Endothelial cell of umbilical vein (primary cell): ENCODE measurements at regions not wholly inside any gene's neighbourhood (a gene's known extent, or its start where the extent isn't known, plus 50 kb on each side); places are given as distances from the start of the nearest gene placed in this dataset.

Source experiments
- BruUV-seq: library from RNA; stranded (reverse); fragments of 400-500 nt; replicated peaks from 2 replicates; lab custom pipeline; 2021; lab: Mats Ljungman, UMichigan
- CTCF ChIA-PET: fragments of 300-600, 350-600 bp; sonication (Branson Sonifier 250); formaldehyde crosslinking; loops from one replicate; lab custom pipeline; 2021; ENCODE audit warnings: antibody characterized with exemption, inconsistent platforms; lab: Charles Lee
- POLR2A ChIA-PET: fragments of 300-600, 350-600 bp; sonication (Branson Sonifier 250); formaldehyde crosslinking; loops from one replicate; lab custom pipeline; 2021; ENCODE audit warnings: antibody characterized with exemption, inconsistent platforms; lab: Charles Lee
- DNase-seq: peaks from one replicate; pipeline ENCODE4 v3.0.0-alpha.2; 2011; ENCODE audit warnings: low read depth, low spot score
- FAIRE-seq: peaks from 2 replicates; lab custom pipeline; 2011; peaks lifted over from hg19 to GRCh38; lab: Jason Lieb, UNC
- H2AFZ ChIP-seq: 2 replicates; pipeline ENCODE4 v1.6.0; 2012; ENCODE audit warnings: low read depth, low read length, control low read depth, inconsistent platforms
- H3K27ac ChIP-seq: 2 replicates; pipeline ENCODE4 v1.5.1; 2011; ENCODE audit warnings: low read depth, mild to moderate bottlenecking, control low read depth, low read length, moderate library complexity; ENCODE audit not compliant: insufficient read depth
- H3K27me3 ChIP-seq, 2 experiments: 2 replicates each; pipeline versions ENCODE4 v1.6.0 to v1.6.1; 2011; ENCODE audit warnings: low read length in 2 of 2, mixed read lengths in 1 of 2; ENCODE audit not compliant: control insufficient read depth in 2 of 2, insufficient read depth in 2 of 2
- H3K36me3 ChIP-seq, 2 experiments: 2 replicates in 1 of 2; 3 replicates in 1 of 2; pipeline ENCODE4 v1.5.1; 2011; ENCODE audit warnings: low read length in 2 of 2, mild to moderate bottlenecking in 1 of 2, moderate library complexity in 1 of 2; ENCODE audit not compliant: control insufficient read depth in 2 of 2, insufficient read depth in 2 of 2; ENCODE audit errors: extremely low read depth in 1 of 2
- H3K4me1 ChIP-seq: 3 replicates; pipeline ENCODE4 v1.5.1; 2011; ENCODE audit warnings: mild to moderate bottlenecking, low read length; ENCODE audit not compliant: control insufficient read depth, insufficient read depth; ENCODE audit errors: extremely low read depth
- H3K4me2 ChIP-seq: 2 replicates; pipeline ENCODE4 v1.6.1; 2011; ENCODE audit warnings: low read length, control low read depth, mixed read lengths; ENCODE audit not compliant: insufficient read depth
- H3K4me3 ChIP-seq, 3 experiments: fragments of 200-600 bp in 1 of 3; sonication (generic), shearing (Covaris generic) in 1 of 3; replicated peaks in 1 of 3; 2 replicates each; pipeline ENCODE4 v1.5.1; 2011 to 2016; ENCODE audit warnings: control low read depth in 3 of 3, low read length in 3 of 3, mild to moderate bottlenecking in 2 of 3, inconsistent platforms in 1 of 3, low read depth in 1 of 3, moderate library complexity in 1 of 3; ENCODE audit not compliant: insufficient read depth in 1 of 3
- H3K79me2 ChIP-seq: 2 replicates; pipeline ENCODE4 v1.6.0; 2012; ENCODE audit warnings: low read length, inconsistent platforms; ENCODE audit not compliant: control insufficient read depth, insufficient read depth
- H3K9ac ChIP-seq: replicated peaks from 2 replicates; pipeline ENCODE3; 2011; ENCODE audit warnings: low read length, control low read depth; ENCODE audit not compliant: insufficient read depth; ENCODE audit errors: extremely low read depth
- H3K9me1 ChIP-seq: replicated peaks from 3 replicates; pipeline ENCODE4 v1.6.0; 2011; ENCODE audit warnings: mild to moderate bottlenecking, low read length; ENCODE audit not compliant: control insufficient read depth, insufficient read depth; ENCODE audit errors: extremely low read depth
- H3K9me3 ChIP-seq: replicated peaks from 2 replicates; pipeline ENCODE4 v1.5.1; 2012; ENCODE audit warnings: low read length, inconsistent platforms; ENCODE audit not compliant: control insufficient read depth, insufficient read depth
- H4K20me1 ChIP-seq: replicated peaks from 2 replicates; pipeline ENCODE3; 2011; ENCODE audit warnings: mild to moderate bottlenecking, low read length; ENCODE audit not compliant: control insufficient read depth, insufficient read depth; ENCODE audit errors: extremely low read depth
- CTCF ChIP-seq, 2 donors: IDR thresholded peaks; 1 replicate in 1 of 2; 2 replicates in 1 of 2; pipeline ENCODE4 v1.5.1; 2011; ENCODE audit warnings: low read length in 2 of 2, mild to moderate bottlenecking in 2 of 2, moderate library complexity in 2 of 2, control low read depth in 1 of 2, inconsistent platforms in 1 of 2, low read depth in 1 of 2; ENCODE audit not compliant: insufficient read depth in 1 of 2; ENCODE audit errors: extremely low read depth in 1 of 2
- EZH2 ChIP-seq: IDR thresholded peaks from 2 replicates; pipeline ENCODE4 v1.6.1; 2012; ENCODE audit warnings: borderline replicate concordance, low read depth, mild to moderate bottlenecking, moderate library complexity, low read length, inconsistent platforms; ENCODE audit not compliant: severe bottlenecking
- FOS ChIP-seq: IDR thresholded peaks from 2 replicates; pipeline ENCODE4 v1.6.1; 2011; ENCODE audit warnings: mild to moderate bottlenecking, low read length, moderate library complexity, borderline replicate concordance; ENCODE audit not compliant: insufficient read depth
- GATA2 ChIP-seq: IDR thresholded peaks from 2 replicates; pipeline ENCODE4 v1.7.0; 2011; ENCODE audit warnings: low read depth, mild to moderate bottlenecking, moderate library complexity, mixed read lengths, low read length; ENCODE audit not compliant: insufficient read length, insufficient read depth
- JUN ChIP-seq: IDR thresholded peaks from 2 replicates; pipeline ENCODE4 v1.6.1; 2011; ENCODE audit warnings: borderline replicate concordance, low read depth; ENCODE audit not compliant: insufficient read length, insufficient read depth
- MYC ChIP-seq: IDR thresholded peaks from one replicate; pipeline ENCODE4 v1.6.1; 2011; ENCODE audit warnings: mild to moderate bottlenecking, low read depth, low read length
- POLR2A ChIP-seq: IDR thresholded peaks from 2 replicates; pipeline ENCODE4 v1.6.1; 2012; ENCODE audit warnings: low read depth, mild to moderate bottlenecking, control low read depth, low read length
- POLR2AphosphoS5 ChIP-seq: IDR thresholded peaks from 2 replicates; pipeline ENCODE4 v1.6.1; 2012; ENCODE audit warnings: low read depth, mild to moderate bottlenecking, control low read depth, low read length, moderate library complexity; ENCODE audit not compliant: insufficient read depth
- dilution Hi-C: fragments of 300-500 bp; cut with MboI; formaldehyde crosslinking; loops from one replicate; pipeline ENCODE4 v1.15.0; 2019; ENCODE audit warnings: low sequenced_read_pairs; ENCODE audit not compliant: extremely low pct_ligation_motif_present
- intact Hi-C: fragments of 100-400 bp; cut with micrococcal nuclease; formaldehyde crosslinking; loops from one replicate; pipeline ENCODE4 v1.10.0; 2022
- TF ChIP-seq, protein P1 (sequence below): IDR thresholded peaks from 2 replicates; pipeline ENCODE4 v1.6.1; 2011; ENCODE audit not compliant: insufficient read depth, insufficient read length

- H2AFZ ChIP-seq, result no peak overlapping the region
- no peaks in the 10 kb centered on the region for H3K9me3 ChIP-seq
- H4K20me1 ChIP-seq, result no peaks in the 10 kb centered on the region
- BruUV-seq, result no TSS peak
- DNase-seq, result no peak
- intact Hi-C loops (no loop called here), dilution Hi-C loops (no loop called here)
- H3K79me2 ChIP-seq, result no peaks in the 10 kb centered on the region
- ChIA-PET POLR2A (no interaction called here), CTCF (no interaction called here)
- H3K9ac ChIP-seq, result no peak overlapping the region
- no peaks in the 10 kb centered on the region for H3K36me3 ChIP-seq
- FAIRE-seq, result no peak
- no peak overlapping the region for H3K4me2 ChIP-seq
- TF ChIP-seq CTCF (IDR thresholded peaks at IDR 0.05; ENCODE audit: extremely low read depth in 1 of 2, insufficient read depth in 1 of 2, low read depth in 1 of 2, low read length in 2 of 2), result no peak
- no peak for TF ChIP-seq MYC
- no peak for TF ChIP-seq FOS
- TF ChIP-seq POLR2A, result no peak
- TF ChIP-seq POLR2AphosphoS5, result no peak
- TF ChIP-seq, protein P1, sequence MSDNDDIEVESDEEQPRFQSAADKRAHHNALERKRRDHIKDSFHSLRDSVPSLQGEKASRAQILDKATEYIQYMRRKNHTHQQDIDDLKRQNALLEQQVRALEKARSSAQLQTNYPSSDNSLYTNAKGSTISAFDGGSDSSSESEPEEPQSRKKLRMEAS, result no peak
- TF ChIP-seq GATA2, result no peak
- no peak for TF ChIP-seq EZH2
- no peak for TF ChIP-seq JUN
- no peak overlapping the region for H3K27ac ChIP-seq
- H3K9me1 ChIP-seq, result no peaks in the 10 kb centered on the region
- H3K27me3 ChIP-seq, result peaks cover 0 to 2% of the 10 kb centered on the region in 2 experiments
- H3K4me3 ChIP-seq, result no peak overlapping the region
- no peaks in the 10 kb centered on the region for H3K4me1 ChIP-seq
Measured at GRCh38 chr9:99602854-99603253, 218.8 kb upstream of the NR4A3 start.
